D721Med (cell line): ENCODE measurements at regions not wholly inside any gene's neighbourhood (a gene's known extent, or its start where the extent isn't known, plus 50 kb on each side); places are given as distances from the start of the nearest gene placed in this dataset.

ENCODE experiments used
- DNase-seq: peaks from one replicate; pipeline ENCODE4 v3.0.0; 2011; ENCODE audit warnings: low spot score; ENCODE audit not compliant: insufficient read length
- FAIRE-seq: peaks from 2 replicates; lab custom pipeline; 2011; peaks lifted over from hg19 to GRCh38; lab: Jason Lieb, UNC
- CTCF ChIP-seq: IDR thresholded peaks from 2 replicates; pipeline ENCODE4 v1.5.1; 2012; ENCODE audit warnings: mild to moderate bottlenecking, control low read depth; ENCODE audit not compliant: insufficient read depth; ENCODE audit errors: missing control alignments

- no peak for TF ChIP-seq CTCF
- no peak for DNase-seq
- FAIRE-seq = no peak
Measured at GRCh38 chr11:69240332-69241074, 53.5 kb upstream of the MYEOV start.

- DNase-seq = no peak
- FAIRE-seq = no peak
- TF ChIP-seq CTCF = no peak
Measured at GRCh38 chr11:69241075-69241740, 52.7 kb upstream of the MYEOV start.

GRCh38 chr11:69241844-69242243, 52.1 kb upstream of the MYEOV start:
- FAIRE-seq = no peak
- DNase-seq = no peak
- no peak for TF ChIP-seq CTCF

- TF ChIP-seq CTCF = no peak
- FAIRE-seq = no peak
- no peak for DNase-seq
Measured at GRCh38 chr11:69242266-69242920, 51.6 kb upstream of the MYEOV start.

GRCh38 chr11:69243496-69244200, 50.3 kb upstream of the MYEOV start:
- DNase-seq = no peak
- FAIRE-seq = no peak
- no peak for TF ChIP-seq CTCF
